Activated T-cell treated with anti-CD3 and anti-CD28 coated beads for 24 hours (primary cell): ENCODE measurements at regions not wholly inside any gene's neighbourhood (a gene's known extent, or its start where the extent isn't known, plus 50 kb on each side); places are given as distances from the start of the nearest gene placed in this dataset.

Experiments
- DNase-seq: peaks from one replicate; pipeline ENCODE4 v3.0.0-alpha.2; 2020; ENCODE audit warnings: low read depth

DNA sequence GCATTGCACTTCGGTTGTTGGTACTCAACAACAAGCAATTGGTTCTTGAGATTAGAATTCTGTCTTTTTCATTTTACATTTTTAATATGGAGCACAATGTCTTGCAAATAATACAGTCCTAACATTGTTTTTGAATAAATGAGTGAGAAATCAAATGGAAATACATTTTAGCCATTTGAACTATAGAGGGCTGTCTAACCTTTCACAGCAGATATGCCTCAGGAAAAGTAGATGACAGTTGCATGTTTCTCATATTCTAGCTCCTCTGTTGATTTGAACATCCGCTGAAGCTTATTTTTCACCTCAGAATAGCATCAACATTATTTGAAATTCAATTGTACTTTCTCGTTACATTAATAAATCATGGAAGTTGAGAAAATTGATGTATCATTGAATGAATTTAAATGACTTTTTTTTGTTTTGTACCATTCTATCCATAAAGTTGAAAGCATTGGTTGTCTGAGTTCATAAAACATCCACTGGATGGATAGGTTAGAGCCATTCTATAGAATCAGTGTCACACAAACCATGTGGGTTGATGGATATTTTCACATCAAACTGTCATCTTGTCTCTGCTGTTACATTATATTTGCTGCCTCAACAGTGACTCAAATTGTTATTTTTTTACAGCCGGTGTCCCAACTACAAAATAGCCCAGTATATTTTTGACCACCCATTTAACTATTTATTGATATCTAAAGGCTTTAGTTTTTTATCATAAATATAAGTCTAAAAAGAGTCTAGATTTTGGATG is 928.3 kb downstream of the NSUN3 start:
- DNase-seq: no peak

DNA sequence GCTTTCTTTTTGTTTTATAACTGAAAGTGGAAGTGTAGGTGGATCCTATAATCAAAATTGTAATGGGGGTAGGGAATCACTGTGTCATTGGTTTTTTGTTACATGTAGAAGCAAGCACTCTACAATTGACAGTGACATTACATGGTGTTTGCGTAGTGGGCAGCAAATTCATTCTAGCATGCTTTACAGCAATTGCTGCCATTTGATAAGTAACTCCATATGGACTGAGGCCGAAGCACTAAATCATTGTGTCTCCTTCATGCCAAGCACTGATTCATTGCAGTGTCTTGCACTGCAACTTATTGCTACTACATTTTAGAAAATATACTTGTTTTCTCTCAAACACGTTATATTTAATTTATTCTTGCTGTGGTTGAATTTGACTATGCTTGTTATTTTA is 933.9 kb downstream of the NSUN3 start:
- no peak for DNase-seq

DNA sequence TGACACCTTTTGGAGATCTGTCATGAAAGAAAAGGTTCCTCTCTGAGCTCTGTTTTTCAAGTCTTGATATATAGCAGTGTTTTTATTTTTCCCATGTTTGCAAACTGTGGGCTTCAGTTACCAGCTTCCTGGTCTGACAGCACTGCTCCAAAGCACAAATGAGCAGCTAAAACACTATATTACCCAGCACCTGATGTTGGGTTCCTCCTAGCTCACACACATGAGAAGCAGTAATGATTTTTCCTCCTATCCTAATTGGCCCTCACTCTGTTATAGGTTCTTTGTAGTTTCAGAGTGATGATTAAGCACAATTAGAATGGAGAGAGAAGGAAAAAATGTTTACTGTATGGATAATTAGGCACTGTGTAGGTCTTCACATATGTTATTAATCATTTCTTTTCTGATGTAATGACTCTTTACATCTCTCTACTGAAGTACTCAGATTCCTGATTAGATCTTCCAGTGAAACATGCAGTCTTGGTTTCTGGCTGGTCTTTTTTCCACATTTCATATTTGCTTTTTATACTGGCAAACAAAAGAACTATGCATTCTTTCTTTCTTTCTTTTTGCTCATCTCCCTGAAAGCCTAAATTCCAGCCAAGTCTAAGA is 939.7 kb downstream of the NSUN3 start:
- DNase-seq: no peak

DNA sequence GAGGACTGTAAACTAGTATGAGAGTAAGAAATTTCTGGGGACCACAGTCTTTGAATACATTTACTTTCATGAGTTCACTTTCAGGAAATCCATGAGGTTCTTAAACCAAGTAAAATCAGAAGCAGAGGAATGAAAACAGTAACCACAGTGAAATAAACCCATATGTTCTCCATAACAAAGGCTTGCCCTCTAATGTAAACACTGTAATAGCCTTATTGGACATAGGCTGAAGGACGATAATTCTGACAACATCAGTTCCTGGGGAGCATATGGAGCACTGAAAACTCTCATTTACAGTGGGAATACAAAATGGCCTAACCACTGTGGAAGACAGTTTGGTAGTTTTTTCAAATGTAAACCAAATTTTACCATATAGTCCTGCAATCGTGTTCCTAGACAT is 965.8 kb downstream of the NSUN3 start:
- DNase-seq: no peak

DNA sequence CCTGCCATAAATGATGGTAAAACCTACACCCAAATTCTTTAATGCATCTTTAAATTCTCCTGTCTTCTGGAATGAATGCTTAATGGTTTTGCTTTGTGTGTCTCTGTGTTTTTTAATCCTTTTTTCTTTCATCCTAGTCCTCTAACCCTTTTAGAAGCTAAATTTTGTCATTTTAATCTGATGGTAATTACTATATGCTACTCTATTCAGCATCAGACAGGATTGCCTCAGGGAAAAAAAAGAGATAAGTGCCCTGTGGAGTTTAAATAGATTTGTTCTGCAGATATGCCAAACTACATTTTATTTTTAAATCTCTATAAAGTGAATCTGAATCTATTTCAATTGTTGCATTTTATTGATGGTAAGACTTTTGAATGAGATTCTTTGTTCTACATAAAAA is 966.8 kb downstream of the NSUN3 start:
- no peak for DNase-seq

DNA sequence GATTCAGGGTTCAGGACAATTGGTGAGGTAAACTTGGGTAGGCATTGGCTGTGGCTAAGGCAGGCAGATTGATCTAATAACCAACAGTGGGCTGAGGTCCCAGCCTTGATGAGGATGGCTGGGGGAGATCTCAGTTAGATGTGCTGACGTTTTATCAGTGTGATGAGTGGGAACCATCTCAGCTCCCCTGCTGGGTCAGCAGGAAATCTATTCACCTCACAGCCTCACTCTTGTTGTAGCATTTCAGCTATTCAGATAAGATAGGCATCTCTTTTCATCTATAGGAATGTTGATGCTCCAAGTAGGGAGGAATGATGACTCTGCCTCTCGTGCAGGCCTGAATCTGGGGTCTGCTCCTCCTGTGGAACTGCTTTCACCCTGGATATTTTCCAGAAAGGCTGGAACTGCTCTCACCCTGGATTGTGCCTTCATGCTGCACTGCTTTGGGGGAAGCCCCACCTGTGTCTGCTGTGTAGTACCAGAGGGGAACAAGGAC is 973.7 kb downstream of the NSUN3 start:
- DNase-seq: no peak

DNA sequence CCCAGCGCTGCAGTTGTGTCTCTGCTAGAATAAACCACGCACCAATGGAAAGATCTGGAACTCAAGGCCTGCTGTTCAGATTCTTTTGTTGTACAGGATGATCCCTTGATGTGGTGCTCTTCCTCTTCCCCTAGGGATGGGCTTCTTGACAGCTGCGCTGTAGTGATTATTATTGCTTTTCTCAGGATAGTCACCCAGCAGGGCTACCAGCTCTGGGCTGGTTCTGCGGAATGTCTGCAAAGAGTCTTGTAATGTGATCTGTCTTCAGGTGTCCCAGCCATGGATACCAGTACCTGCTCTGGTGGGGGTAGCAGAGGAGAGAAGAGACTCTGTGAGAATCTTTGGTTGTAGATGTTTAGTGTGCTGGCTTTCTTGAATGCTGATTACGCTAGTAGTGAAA is 974.2 kb downstream of the NSUN3 start:
- no peak for DNase-seq

DNA sequence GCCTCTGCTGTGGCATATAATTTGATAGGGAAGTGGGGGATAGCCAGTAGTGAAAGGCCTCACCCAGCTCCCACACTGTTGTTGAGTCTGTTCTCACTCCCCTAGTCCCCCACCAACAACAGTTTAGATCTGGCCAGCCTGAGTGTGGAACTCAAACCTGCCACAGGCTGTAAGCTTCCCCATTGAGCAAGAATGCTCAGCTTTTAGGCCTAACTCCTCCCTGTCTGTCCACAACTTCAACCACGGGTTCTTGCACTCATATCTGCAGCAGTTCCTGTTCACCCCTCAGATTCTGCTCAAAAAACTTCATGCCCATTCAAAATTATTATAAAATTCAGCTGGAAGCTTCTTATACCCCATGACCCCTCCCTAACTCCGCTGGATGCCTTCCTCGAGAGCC is 975.1 kb downstream of the NSUN3 start:
- no peak for DNase-seq

DNA sequence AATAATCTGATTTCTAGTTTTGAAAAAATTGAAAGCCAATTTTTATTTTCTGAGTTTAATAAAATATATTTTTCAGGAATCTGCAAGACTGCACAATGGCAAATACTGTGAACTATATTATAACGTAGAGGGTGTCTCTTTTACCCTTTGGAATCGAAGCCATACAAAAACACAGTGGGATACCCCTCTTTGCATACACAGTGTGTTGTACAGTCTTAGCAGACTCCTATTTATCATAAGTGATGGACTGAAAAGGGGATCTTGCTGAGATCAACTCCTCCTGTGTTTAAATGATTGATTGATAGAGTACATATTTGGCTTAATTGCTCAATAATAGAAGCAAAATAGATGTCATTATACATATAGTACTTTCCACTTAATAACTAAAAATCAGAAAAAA is 981.2 kb downstream of the NSUN3 start:
- no peak for DNase-seq

DNA sequence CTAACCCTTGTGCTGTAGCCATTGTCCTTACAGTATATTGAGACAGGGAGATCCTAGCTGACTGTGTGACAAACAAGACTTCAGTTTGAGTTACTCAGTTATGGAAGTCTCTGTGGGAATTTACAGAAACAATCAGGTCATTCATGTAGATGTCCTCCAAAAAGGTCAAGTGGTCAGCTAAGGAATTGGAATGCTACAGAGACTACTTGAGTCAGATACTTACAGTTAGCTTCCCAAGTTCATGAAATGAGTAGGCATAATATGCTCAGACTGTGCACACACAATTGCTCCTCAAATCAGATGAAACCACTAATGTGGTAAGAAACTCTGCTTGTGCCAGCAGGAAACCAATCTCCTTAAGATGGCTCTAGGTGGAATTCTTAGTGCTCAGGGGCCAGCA is 985.7 kb downstream of the NSUN3 start:
- no peak for DNase-seq

DNA sequence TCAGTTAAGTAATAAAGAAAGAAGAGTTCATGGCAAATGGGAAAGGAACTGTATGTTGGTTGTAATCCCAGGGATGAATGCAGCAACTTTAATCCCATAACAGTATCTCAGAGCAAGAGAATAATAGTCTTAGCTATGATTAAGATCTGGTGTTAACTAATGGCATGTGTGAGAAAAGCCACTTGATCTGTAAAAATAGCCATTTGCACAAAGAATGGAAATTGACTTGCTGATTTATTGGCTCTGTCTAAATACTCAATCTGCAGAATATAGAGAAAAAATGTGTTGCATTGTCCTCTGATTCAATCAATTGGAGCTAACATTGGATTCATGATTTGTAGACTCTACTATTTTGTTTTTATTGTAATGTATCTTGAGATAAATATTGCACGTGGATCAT is 987.0 kb downstream of the NSUN3 start:
- no peak for DNase-seq

DNA sequence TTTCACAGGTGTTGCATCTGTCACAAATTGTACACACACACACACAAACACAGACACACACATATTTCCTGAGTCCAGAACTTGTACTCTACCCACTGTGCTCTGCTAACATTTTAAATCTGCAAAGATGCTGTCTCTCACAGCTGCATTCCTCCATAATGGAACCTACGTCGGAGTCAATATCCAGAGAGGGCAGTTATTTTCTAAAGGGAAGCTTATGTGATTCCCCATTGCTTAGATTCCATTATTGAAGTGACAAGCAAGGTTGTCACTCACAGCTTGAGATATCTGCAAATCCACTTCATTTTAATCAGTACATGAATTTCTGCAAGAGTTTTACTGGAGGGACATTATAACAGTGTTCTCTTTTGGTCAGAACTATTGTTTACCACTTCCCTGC is 992.4 kb downstream of the NSUN3 start:
- DNase-seq: no peak

DNA sequence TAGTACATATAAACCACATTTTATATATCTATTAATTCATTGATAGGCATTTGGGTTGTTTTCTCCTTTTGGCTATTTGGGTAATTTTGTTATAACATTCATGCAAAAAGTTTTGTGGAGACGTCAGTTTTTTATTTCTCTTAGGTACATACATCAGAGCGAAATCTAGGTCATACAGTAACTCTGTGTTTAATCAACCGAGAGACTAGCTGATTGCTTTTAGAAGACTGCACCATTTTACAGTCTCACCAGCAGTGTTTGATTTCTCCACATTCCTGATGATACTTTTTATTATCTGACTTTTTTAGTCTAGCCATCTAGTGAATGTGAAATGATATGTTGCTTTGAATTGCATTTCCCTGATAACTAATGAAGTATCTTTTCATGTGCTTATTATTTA is 1019.3 kb downstream of the NSUN3 start:
- no peak for DNase-seq

DNA sequence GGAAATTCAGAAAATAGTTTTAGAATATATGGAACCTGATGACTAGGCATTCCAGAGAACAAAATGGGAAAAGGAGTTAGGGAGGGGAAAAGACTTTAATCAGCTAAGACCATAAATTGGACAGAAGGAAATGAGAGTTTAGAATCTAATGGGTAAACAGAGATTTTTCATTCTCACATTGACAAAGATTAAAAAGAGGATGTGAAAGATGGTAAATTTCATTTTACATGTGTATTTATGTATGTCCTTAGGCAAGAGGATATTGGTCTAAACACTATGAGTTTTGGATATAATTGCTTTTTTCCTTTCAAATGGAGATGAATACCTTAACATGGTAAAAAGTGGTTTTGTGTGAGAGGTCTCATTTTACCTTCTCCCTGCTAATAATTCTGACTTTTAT is 1021.9 kb downstream of the NSUN3 start:
- DNase-seq: no peak

DNA sequence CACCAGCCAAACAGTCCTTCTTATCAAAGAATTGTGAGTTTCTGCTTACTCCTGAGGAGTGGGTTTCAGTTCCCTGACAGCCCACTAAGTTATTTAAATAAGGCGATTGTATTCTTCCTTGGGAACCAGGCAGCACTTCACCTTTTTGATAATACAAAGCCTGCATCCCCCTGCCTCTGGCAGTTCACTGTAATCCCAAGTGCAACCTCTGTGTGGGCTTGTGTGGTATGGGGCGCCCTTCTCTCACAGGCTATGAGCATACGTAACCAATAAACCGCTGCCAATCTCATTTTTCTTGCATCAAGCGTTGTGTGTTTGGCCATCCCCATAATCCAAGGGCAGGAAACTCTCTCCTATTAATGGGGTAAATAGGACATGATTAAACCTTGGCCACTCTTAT is 1025.6 kb downstream of the NSUN3 start:
- no peak for DNase-seq

DNA sequence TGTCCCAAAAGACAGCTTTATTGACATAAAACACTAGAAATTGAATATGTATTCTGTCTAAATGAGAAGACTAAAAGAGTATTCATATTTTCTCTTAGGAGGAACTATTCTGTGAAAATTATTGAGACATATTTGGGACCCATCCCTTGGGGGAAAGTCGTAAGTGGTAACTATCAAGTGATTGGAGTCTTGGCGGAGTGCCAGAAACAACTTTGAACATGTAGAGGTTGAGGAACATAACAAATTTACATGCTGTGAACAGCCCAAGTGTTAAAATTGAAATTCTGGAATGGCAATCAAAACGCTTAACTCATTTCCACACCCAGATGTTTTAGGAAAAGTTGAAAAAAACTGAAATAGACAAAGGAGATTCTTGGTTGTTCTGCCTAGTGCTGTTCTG is 1034.6 kb downstream of the NSUN3 start:
- no peak for DNase-seq

DNA sequence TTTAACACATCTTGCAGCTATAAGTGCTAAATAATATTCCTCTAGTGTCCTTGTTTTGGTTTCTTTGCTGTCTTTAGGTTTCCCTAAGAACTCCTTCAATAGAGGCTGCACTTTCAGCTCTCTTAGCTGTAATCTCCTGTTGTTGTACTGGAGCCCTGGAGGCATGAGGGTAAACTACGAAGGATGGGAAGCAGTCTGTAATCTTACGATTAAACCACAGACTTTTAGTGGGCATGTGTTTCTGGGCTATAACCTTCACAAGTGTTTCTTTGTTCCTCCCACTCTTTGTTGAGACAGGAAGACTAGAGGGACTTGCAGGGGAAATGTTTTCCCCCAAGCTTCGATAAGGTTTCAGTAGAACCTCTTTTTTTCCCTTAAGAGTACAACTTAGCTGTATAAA is 1058.1 kb downstream of the NSUN3 start:
- DNase-seq: no peak

DNA sequence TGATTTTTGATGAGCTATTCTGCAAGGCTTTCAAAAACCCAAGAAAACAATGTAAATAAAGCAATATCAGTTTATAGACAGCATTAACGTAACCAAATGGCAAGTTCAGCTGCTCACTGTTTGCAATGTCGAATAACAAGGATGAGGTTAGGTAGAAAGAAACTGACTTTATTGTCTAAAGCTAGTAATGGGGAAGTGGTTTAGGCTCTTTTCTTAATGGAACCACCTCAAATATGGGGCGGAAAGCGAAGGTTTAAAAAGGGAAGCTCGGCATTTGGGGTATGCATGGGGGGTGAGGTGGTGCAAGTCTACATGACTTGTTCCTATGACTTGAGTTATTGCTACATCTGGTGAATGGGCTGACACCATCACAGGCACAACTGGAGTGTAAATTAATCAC is 1060.2 kb downstream of the NSUN3 start:
- no peak for DNase-seq

DNA sequence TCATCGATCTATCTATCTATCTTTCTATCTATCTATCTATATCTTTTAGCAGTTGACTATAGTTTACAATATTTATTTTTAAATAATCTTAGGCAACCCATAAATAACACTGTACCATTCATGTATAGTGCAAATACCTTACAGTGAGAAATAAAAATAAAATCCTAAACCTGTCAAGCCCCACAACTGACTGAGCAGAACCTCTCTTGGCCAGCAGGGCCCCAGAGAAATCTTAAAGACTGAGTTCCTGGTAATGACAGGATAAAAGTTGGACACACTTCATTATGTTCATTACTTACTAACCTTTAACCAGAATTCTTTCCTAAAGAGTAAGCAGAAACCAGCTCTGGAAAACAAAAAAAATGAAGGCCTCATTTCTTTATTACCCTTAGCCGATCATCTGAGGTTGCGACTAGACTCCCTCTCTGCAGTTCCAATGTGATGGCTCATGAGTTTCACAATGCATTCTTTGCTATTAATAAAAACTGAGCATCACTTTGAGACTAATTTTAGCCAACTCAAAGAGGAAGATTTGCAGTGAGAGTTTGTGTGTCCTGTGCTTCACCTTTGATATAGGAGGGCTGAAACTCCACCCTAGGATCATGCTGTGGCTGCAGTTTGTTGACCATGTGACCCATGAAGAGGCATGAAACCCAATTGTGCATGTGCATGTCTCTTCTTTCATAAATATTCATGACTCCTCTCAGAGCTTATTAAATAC is 1072.0 kb downstream of the NSUN3 start:
- DNase-seq: no peak

DNA sequence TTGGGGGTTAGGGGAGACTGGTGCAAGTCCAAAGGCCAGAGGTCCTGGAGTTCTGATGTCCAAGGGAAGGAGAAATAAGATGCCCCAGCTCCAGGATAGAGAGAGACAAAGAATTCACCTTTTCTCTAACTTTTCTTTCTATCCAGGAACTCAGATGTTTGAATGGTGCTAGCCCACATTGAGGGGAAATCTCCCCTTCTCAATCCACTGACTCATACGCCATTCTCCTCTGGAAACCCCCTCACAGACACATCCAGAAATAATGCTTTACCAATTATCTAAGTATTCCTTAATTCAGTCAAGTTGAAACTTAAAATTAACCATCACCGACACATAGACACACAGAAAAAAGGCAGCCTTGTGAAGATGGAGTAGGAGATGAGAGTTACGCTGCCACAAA is 1085.2 kb downstream of the NSUN3 start:
- DNase-seq: no peak

DNA sequence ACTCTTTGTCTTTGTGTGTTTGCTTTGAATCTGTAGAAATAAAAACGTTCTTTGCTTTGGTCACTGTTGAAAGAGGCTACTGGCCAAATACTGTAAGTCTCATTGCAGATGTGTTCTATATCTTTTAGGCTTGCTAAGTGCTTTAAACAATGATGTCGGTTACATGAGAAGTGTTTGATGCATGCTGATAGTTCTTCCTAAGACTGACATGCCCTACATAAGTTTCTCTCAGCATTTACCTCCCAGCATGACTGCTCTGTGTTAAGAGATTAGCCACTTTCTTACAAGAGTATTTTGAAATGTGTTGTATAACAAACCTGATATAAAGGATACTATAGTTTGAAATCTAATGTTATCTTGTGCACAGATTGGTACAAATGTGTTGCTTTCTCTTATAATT is 1088.7 kb downstream of the NSUN3 start:
- DNase-seq: no peak

DNA sequence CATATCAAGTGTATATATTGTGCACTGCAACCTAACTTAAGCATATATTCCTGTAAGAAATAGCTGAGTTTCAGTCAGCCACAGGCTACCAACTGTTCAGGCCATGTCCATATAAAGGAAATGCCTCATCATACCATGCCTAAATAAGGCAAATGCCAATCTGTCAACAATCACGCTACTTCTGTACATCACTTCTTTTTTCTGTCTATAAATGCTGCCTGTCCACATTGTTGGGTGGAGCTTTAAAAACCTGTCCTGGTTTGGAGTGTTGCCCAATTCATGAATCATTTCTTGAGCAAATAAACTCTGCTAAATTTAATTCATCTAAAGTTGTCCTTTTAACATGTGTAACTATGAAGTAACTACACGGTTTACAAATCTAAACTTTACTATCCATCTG is 1091.9 kb downstream of the NSUN3 start:
- DNase-seq: no peak

DNA sequence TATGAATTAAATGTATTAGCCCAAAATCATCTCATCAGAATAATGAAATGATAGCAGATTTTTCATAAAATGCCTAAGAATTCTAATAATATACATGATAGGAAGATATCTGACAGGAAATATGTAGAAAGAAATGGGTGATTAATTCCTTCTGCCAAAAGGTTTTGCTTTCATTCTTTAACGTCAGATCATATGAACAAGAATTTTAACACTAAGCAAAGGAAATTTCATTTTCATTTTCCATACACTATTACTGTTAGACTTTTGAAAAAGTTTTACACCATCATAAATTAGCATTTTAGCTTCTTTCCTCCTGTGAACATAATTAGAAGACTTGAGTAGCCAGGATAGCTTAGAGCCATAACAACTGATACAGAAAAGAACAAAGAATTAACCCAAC is 1099.9 kb downstream of the NSUN3 start:
- DNase-seq: no peak
